ENCODE measurements at regions not wholly inside any gene's neighbourhood (a gene's known extent, or its start where the extent isn't known, plus 50 kb on each side); places are given as distances from the start of the nearest gene placed in this dataset.

GRCh38 chr2:59180111-59180510 is 939.0 kb upstream of the FANCL start:
- intact Hi-C loops (cut with DNase I): no loop called here
- Histone ChIP-seq H3K9me3 (no peaks in the 10 kb centered on the region), H3K4me1 (no peaks in the 10 kb centered on the region), H3K27ac (no peak overlapping the region), H3K4me3 (no peak overlapping the region), H3K36me3 (no peaks in the 10 kb centered on the region), H3K27me3 (ENCODE audit: low read depth) (no peaks in the 10 kb centered on the region)
- DNase-seq (no peak), ATAC-seq (no peak)
- no peak for TF ChIP-seq CTCF (IDR thresholded peaks at IDR 0.05)

GRCh38 chr2:59177748-59178147 is 936.6 kb upstream of the FANCL start:
- Histone ChIP-seq H3K27ac (no peak overlapping the region), H3K4me3 (no peak overlapping the region), H3K9me3 (no peaks in the 10 kb centered on the region), H3K36me3 (no peaks in the 10 kb centered on the region), H3K4me1 (no peaks in the 10 kb centered on the region), H3K27me3 (ENCODE audit: low read depth) (no peaks in the 10 kb centered on the region)
- TF ChIP-seq CTCF (IDR thresholded peaks at IDR 0.05): no peak
- intact Hi-C loops (cut with DNase I): no loop called here
- no peak for DNase-seq
- ATAC-seq: no peak

GRCh38 chr2:59176737-59177136 is 935.6 kb upstream of the FANCL start:
- no peaks in the 10 kb centered on the region for H3K9me3 ChIP-seq
- H3K27me3 ChIP-seq (ENCODE audit: low read depth): no peaks in the 10 kb centered on the region
- intact Hi-C loops (cut with DNase I): no loop called here
- no peak overlapping the region for H3K27ac ChIP-seq
- TF ChIP-seq CTCF (IDR thresholded peaks at IDR 0.05): no peak
- ATAC-seq: no peak
- no peak overlapping the region for H3K4me3 ChIP-seq
- no peaks in the 10 kb centered on the region for H3K36me3 ChIP-seq
- no peaks in the 10 kb centered on the region for H3K4me1 ChIP-seq
- DNase-seq: no peak

GRCh38 chr2:59174536-59175243 is 933.6 kb upstream of the FANCL start:
- no peak for TF ChIP-seq CTCF (IDR thresholded peaks at IDR 0.05)
- H3K4me1 ChIP-seq: no peaks in the 10 kb centered on the region
- no peak for DNase-seq
- no peaks in the 10 kb centered on the region for H3K27me3 ChIP-seq (ENCODE audit: low read depth)
- H3K27ac ChIP-seq: no peak overlapping the region
- no peaks in the 10 kb centered on the region for H3K9me3 ChIP-seq
- no peak overlapping the region for H3K4me3 ChIP-seq
- intact Hi-C loops (cut with DNase I): no loop called here
- H3K36me3 ChIP-seq: no peaks in the 10 kb centered on the region
- no peak for ATAC-seq

GRCh38 chr2:59173325-59173724 is 932.2 kb upstream of the FANCL start:
- DNase-seq: no peak
- H3K9me3 ChIP-seq: no peaks in the 10 kb centered on the region
- no peaks in the 10 kb centered on the region for H3K27me3 ChIP-seq (ENCODE audit: low read depth)
- intact Hi-C loops (cut with DNase I): no loop called here
- ATAC-seq: no peak
- H3K4me1 ChIP-seq: no peaks in the 10 kb centered on the region
- TF ChIP-seq CTCF (IDR thresholded peaks at IDR 0.05): no peak
- no peak overlapping the region for H3K4me3 ChIP-seq
- no peak overlapping the region for H3K27ac ChIP-seq
- no peaks in the 10 kb centered on the region for H3K36me3 ChIP-seq
